ENCODE measurements at regions not wholly inside any gene's neighbourhood (a gene's known extent, or its start where the extent isn't known, plus 50 kb on each side); places are given as distances from the start of the nearest gene placed in this dataset.

GRCh38 chr3:35408882-35409281 is 230.4 kb upstream of the ARPP21 start:
- H3K4me2 ChIP-seq (ENCODE audit: low read length): no peak overlapping the region
- H3K23ac ChIP-seq (ENCODE audit: low read length): no peak overlapping the region
- no peaks in the 10 kb centered on the region for H3K79me2 ChIP-seq (ENCODE audit: control insufficient read depth, insufficient read depth, low read length, poor library complexity)
- no peak overlapping the region for H4K91ac ChIP-seq (ENCODE audit: low read depth, low read length)
- H3K4ac ChIP-seq (ENCODE audit: low read depth, low read length): no peak overlapping the region
- no peak overlapping the region for H4K8ac ChIP-seq (ENCODE audit: low read depth, low read length)
- no peak overlapping the region for H2BK5ac ChIP-seq (ENCODE audit: low read depth, low read length, poor library complexity)
- no CpG with 5 or more reads among the region's 1 CpG for WGBS (ENCODE audit: extremely low coverage, insufficient coverage, insufficient read length)
- no peaks in the 10 kb centered on the region for H3K36me3 ChIP-seq (ENCODE audit: control insufficient read depth in 1 of 2, insufficient read depth in 2 of 2, low read length in 2 of 2)
- no peaks in the 10 kb centered on the region for H3K27me3 ChIP-seq (ENCODE audit: insufficient read depth, low read length)
- H2AK5ac ChIP-seq (ENCODE audit: low read length): no peak overlapping the region
- no peak for DNase-seq
- H2AFZ ChIP-seq (ENCODE audit: insufficient read depth, low read length, poor library complexity): no peak overlapping the region
- no peak overlapping the region for H4K12ac ChIP-seq (ENCODE audit: low read depth, low read length)
- no peaks in the 10 kb centered on the region for H3K79me1 ChIP-seq (ENCODE audit: low read length)
- no peak overlapping the region for H3K9ac ChIP-seq (ENCODE audit: low read length)
- H3K9me3 ChIP-seq (ENCODE audit: insufficient read depth, low read depth, low read length): no peaks in the 10 kb centered on the region
- H3K18ac ChIP-seq (ENCODE audit: low read length): no peak overlapping the region
- H3K14ac ChIP-seq (ENCODE audit: low read length): no peak overlapping the region
- H2BK12ac ChIP-seq (ENCODE audit: low read length): no peak overlapping the region
- no peaks in the 10 kb centered on the region for H3K4me1 ChIP-seq (ENCODE audit: control insufficient read depth in 1 of 2, insufficient read depth in 2 of 2, low read length in 2 of 2)
- no peak overlapping the region for H3K4me3 ChIP-seq (ENCODE audit: low read depth, low read length)
- no peak overlapping the region for H3K27ac ChIP-seq (ENCODE audit: low read depth, low read length)
- no peak overlapping the region for H2BK120ac ChIP-seq (ENCODE audit: insufficient read depth, low read length, poor library complexity)

GRCh38 chr3:35409991-35410390 is 229.3 kb upstream of the ARPP21 start:
- no peak overlapping the region for H3K27ac ChIP-seq (ENCODE audit: low read depth, low read length)
- no peaks in the 10 kb centered on the region for H3K4me1 ChIP-seq (ENCODE audit: control insufficient read depth in 1 of 2, insufficient read depth in 2 of 2, low read length in 2 of 2)
- no peak overlapping the region for H2BK5ac ChIP-seq (ENCODE audit: low read depth, low read length, poor library complexity)
- no peak overlapping the region for H3K4me3 ChIP-seq (ENCODE audit: low read depth, low read length)
- H2AK5ac ChIP-seq (ENCODE audit: low read length): no peak overlapping the region
- no peak overlapping the region for H3K14ac ChIP-seq (ENCODE audit: low read length)
- H4K12ac ChIP-seq (ENCODE audit: low read depth, low read length): no peak overlapping the region
- no peaks in the 10 kb centered on the region for H3K79me2 ChIP-seq (ENCODE audit: control insufficient read depth, insufficient read depth, low read length, poor library complexity)
- H3K4ac ChIP-seq (ENCODE audit: low read depth, low read length): no peak overlapping the region
- H3K79me1 ChIP-seq (ENCODE audit: low read length): no peaks in the 10 kb centered on the region
- no peaks in the 10 kb centered on the region for H3K9me3 ChIP-seq (ENCODE audit: insufficient read depth, low read depth, low read length)
- H2BK12ac ChIP-seq (ENCODE audit: low read length): no peak overlapping the region
- H3K9ac ChIP-seq (ENCODE audit: low read length): no peak overlapping the region
- H3K4me2 ChIP-seq (ENCODE audit: low read length): no peak overlapping the region
- no peak overlapping the region for H4K91ac ChIP-seq (ENCODE audit: low read depth, low read length)
- no CpG with 5 or more reads among the region's 1 CpG for WGBS (ENCODE audit: extremely low coverage, insufficient coverage, insufficient read length)
- no peak for DNase-seq
- no peak overlapping the region for H3K23ac ChIP-seq (ENCODE audit: low read length)
- H4K8ac ChIP-seq (ENCODE audit: low read depth, low read length): no peak overlapping the region
- H3K27me3 ChIP-seq (ENCODE audit: insufficient read depth, low read length): no peaks in the 10 kb centered on the region
- H3K18ac ChIP-seq (ENCODE audit: low read length): no peak overlapping the region
- no peaks in the 10 kb centered on the region for H3K36me3 ChIP-seq (ENCODE audit: control insufficient read depth in 1 of 2, insufficient read depth in 2 of 2, low read length in 2 of 2)
- H2AFZ ChIP-seq (ENCODE audit: insufficient read depth, low read length, poor library complexity): no peak overlapping the region
- no peak overlapping the region for H2BK120ac ChIP-seq (ENCODE audit: insufficient read depth, low read length, poor library complexity)

- Histone ChIP-seq H3K36me3 (ENCODE audit: control insufficient read depth in 1 of 2, insufficient read depth in 2 of 2, low read length in 2 of 2) (no peaks in the 10 kb centered on the region), H4K8ac (ENCODE audit: low read depth, low read length) (no peak overlapping the region), H3K14ac (ENCODE audit: low read length) (no peak overlapping the region), H2AK5ac (ENCODE audit: low read length) (no peak overlapping the region), H2BK5ac (ENCODE audit: low read depth, low read length, poor library complexity) (no peak overlapping the region), H3K18ac (ENCODE audit: low read length) (no peak overlapping the region), H2BK12ac (ENCODE audit: low read length) (no peak overlapping the region), H3K27ac (ENCODE audit: low read depth, low read length) (no peak overlapping the region), H3K9me3 (ENCODE audit: insufficient read depth, low read depth, low read length) (no peaks in the 10 kb centered on the region), H4K12ac (ENCODE audit: low read depth, low read length) (no peak overlapping the region), H3K23ac (ENCODE audit: low read length) (no peak overlapping the region), H3K79me1 (ENCODE audit: low read length) (no peaks in the 10 kb centered on the region), H3K4me2 (ENCODE audit: low read length) (no peak overlapping the region), H3K4me3 (ENCODE audit: low read depth, low read length) (no peak overlapping the region), H2BK120ac (ENCODE audit: insufficient read depth, low read length, poor library complexity) (no peak overlapping the region), H4K91ac (ENCODE audit: low read depth, low read length) (no peak overlapping the region), H3K4me1 (ENCODE audit: control insufficient read depth in 1 of 2, insufficient read depth in 2 of 2, low read length in 2 of 2) (peaks cover 0 to 2% of the 10 kb centered on the region in 2 experiments), H3K9ac (ENCODE audit: low read length) (no peak overlapping the region), H3K79me2 (ENCODE audit: control insufficient read depth, insufficient read depth, low read length, poor library complexity) (no peaks in the 10 kb centered on the region), H2AFZ (ENCODE audit: insufficient read depth, low read length, poor library complexity) (no peak overlapping the region), H3K4ac (ENCODE audit: low read depth, low read length) (no peak overlapping the region), H3K27me3 (ENCODE audit: insufficient read depth, low read length) (no peaks in the 10 kb centered on the region)
- no CpG with 5 or more reads among the region's 1 CpG for WGBS (ENCODE audit: extremely low coverage, insufficient coverage, insufficient read length)
- DNase-seq: no peak
Observed at GRCh38 chr3:35413483-35413882, 225.8 kb upstream of the ARPP21 start.

- Histone ChIP-seq H4K8ac (ENCODE audit: low read depth, low read length) (no peak overlapping the region), H2BK12ac (ENCODE audit: low read length) (no peak overlapping the region), H3K79me2 (ENCODE audit: control insufficient read depth, insufficient read depth, low read length, poor library complexity) (no peaks in the 10 kb centered on the region), H3K14ac (ENCODE audit: low read length) (no peak overlapping the region), H3K4me3 (ENCODE audit: low read depth, low read length) (no peak overlapping the region), H3K18ac (ENCODE audit: low read length) (no peak overlapping the region), H2BK5ac (ENCODE audit: low read depth, low read length, poor library complexity) (no peak overlapping the region), H3K36me3 (ENCODE audit: control insufficient read depth in 1 of 2, insufficient read depth in 2 of 2, low read length in 2 of 2) (no peaks in the 10 kb centered on the region), H2BK120ac (ENCODE audit: insufficient read depth, low read length, poor library complexity) (no peak overlapping the region), H3K4me2 (ENCODE audit: low read length) (no peak overlapping the region), H4K91ac (ENCODE audit: low read depth, low read length) (no peak overlapping the region), H3K4ac (ENCODE audit: low read depth, low read length) (no peak overlapping the region), H3K79me1 (ENCODE audit: low read length) (no peaks in the 10 kb centered on the region), H3K27me3 (ENCODE audit: insufficient read depth, low read length) (no peaks in the 10 kb centered on the region), H4K12ac (ENCODE audit: low read depth, low read length) (no peak overlapping the region), H3K9ac (ENCODE audit: low read length) (no peak overlapping the region), H3K9me3 (ENCODE audit: insufficient read depth, low read depth, low read length) (no peaks in the 10 kb centered on the region), H3K23ac (ENCODE audit: low read length) (no peak overlapping the region), H2AK5ac (ENCODE audit: low read length) (no peak overlapping the region), H3K27ac (ENCODE audit: low read depth, low read length) (no peak overlapping the region), H3K4me1 (ENCODE audit: control insufficient read depth in 1 of 2, insufficient read depth in 2 of 2, low read length in 2 of 2) (peaks cover 0 to 2% of the 10 kb centered on the region in 2 experiments), H2AFZ (ENCODE audit: insufficient read depth, low read length, poor library complexity) (no peak overlapping the region)
- DNase-seq: no peak
- no CpG with 5 or more reads among the region's 2 CpGs for WGBS (ENCODE audit: extremely low coverage, insufficient coverage, insufficient read length)
Observed at GRCh38 chr3:35417080-35417479, 222.2 kb upstream of the ARPP21 start.

Measured in trophoblast cell (in vitro differentiated cells and primary cell).